ENCODE measurements at regions not wholly inside any gene's neighbourhood (a gene's known extent, or its start where the extent isn't known, plus 50 kb on each side); places are given as distances from the start of the nearest gene placed in this dataset.

DNA sequence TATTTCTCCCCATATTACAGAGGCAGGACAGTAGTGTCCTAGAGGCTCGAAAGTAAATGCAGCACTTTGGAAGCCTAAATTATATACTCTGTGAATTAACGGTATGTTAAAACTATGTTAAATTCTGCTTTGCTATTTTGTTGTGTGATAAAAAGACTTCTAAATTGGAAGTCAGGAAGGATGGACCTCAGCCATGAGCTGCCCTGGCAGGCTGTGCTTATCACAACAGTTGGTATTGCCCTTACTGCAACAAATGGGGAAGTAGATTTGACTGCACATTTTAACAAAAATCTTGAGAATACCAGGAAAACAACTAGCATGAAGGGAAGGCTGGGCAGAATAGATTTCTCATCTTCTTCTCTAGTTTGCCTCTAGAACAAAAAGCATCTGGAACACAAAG lies 706.6 kb downstream of the SI start:
- TF ChIP-seq POLR2A (IDR thresholded peaks at IDR 0.05) = no peak
- TF ChIP-seq, protein P1, sequence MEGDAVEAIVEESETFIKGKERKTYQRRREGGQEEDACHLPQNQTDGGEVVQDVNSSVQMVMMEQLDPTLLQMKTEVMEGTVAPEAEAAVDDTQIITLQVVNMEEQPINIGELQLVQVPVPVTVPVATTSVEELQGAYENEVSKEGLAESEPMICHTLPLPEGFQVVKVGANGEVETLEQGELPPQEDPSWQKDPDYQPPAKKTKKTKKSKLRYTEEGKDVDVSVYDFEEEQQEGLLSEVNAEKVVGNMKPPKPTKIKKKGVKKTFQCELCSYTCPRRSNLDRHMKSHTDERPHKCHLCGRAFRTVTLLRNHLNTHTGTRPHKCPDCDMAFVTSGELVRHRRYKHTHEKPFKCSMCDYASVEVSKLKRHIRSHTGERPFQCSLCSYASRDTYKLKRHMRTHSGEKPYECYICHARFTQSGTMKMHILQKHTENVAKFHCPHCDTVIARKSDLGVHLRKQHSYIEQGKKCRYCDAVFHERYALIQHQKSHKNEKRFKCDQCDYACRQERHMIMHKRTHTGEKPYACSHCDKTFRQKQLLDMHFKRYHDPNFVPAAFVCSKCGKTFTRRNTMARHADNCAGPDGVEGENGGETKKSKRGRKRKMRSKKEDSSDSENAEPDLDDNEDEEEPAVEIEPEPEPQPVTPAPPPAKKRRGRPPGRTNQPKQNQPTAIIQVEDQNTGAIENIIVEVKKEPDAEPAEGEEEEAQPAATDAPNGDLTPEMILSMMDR (IDR thresholded peaks at IDR 0.05) = no peak
